ENCODE measurements at regions not wholly inside any gene's neighbourhood (a gene's known extent, or its start where the extent isn't known, plus 50 kb on each side); places are given as distances from the start of the nearest gene placed in this dataset.

GRCh38 chr3:182711261-182711683, 82.0 kb upstream of the ATP11B start:
- peak; percentile 30 for DNase-seq

GRCh38 chr3:182711853-182712252, 81.5 kb upstream of the ATP11B start:
- no peak for DNase-seq

- DNase-seq: no peak
Observed at GRCh38 chr3:182713111-182713510, 80.2 kb upstream of the ATP11B start.

GRCh38 chr3:182713743-182714517, 79.4 kb upstream of the ATP11B start:
- DNase-seq: peak; percentile 91

- DNase-seq: peak; percentile 71
Observed at GRCh38 chr3:182715006-182715405, 78.3 kb upstream of the ATP11B start.

- peak; percentile 44 for DNase-seq
Observed at GRCh38 chr3:182716114-182716688, 77.1 kb upstream of the ATP11B start.

- DNase-seq: no peak
Observed at GRCh38 chr3:182717216-182717615, 76.1 kb upstream of the ATP11B start.

GRCh38 chr3:182722907-182723306, 70.4 kb upstream of the ATP11B start:
- no peak for DNase-seq

- DNase-seq: no peak
Observed at GRCh38 chr3:182723596-182723995, 69.7 kb upstream of the ATP11B start.

GRCh38 chr3:182725372-182726251, 67.7 kb upstream of the ATP11B start:
- no peak for DNase-seq

GRCh38 chr3:182726258-182727142, 66.8 kb upstream of the ATP11B start:
- peak; percentile 72 for DNase-seq

- DNase-seq: peak; percentile 66
Observed at GRCh38 chr3:182728238-182728637, 65.1 kb upstream of the ATP11B start.

- no peak for DNase-seq
Observed at GRCh38 chr3:182729903-182730674, 63.2 kb upstream of the ATP11B start.

GRCh38 chr3:182730675-182731042, 62.6 kb upstream of the ATP11B start:
- DNase-seq: no peak

- no peak for DNase-seq
Observed at GRCh38 chr3:182731764-182732163, 61.5 kb upstream of the ATP11B start.

GRCh38 chr3:182732232-182733015, 60.9 kb upstream of the ATP11B start:
- DNase-seq: no peak

- DNase-seq: no peak
Observed at GRCh38 chr3:182735672-182736071, 57.6 kb upstream of the ATP11B start.

GRCh38 chr3:182737825-182738224, 55.5 kb upstream of the ATP11B start:
- DNase-seq: no peak

- no peak for DNase-seq
Observed at GRCh38 chr3:182738583-182739411, 54.5 kb upstream of the ATP11B start.

GRCh38 chr3:182739619-182740018, 53.7 kb upstream of the ATP11B start:
- DNase-seq: no peak
